GM12864 (cell line): ENCODE measurements at regions not wholly inside any gene's neighbourhood (a gene's known extent, or its start where the extent isn't known, plus 50 kb on each side); places are given as distances from the start of the nearest gene placed in this dataset.

Experiments used
- DNase-seq: peaks from one replicate; pipeline ENCODE4 v3.0.0-alpha.2; 2011; ENCODE audit warnings: low read depth
- H3K4me3 ChIP-seq: 2 replicates; pipeline ENCODE4 v1.5.1; 2011; ENCODE audit warnings: mild to moderate bottlenecking, low read depth, low read length, control low read depth
- TF ChIP-seq, protein P1 (sequence below): IDR thresholded peaks from 2 replicates; pipeline ENCODE4 v1.5.1; 2011; ENCODE audit warnings: low read depth, mild to moderate bottlenecking, moderate library complexity, low read length, control low read depth, inconsistent platforms; ENCODE audit errors: missing control alignments

DNA sequence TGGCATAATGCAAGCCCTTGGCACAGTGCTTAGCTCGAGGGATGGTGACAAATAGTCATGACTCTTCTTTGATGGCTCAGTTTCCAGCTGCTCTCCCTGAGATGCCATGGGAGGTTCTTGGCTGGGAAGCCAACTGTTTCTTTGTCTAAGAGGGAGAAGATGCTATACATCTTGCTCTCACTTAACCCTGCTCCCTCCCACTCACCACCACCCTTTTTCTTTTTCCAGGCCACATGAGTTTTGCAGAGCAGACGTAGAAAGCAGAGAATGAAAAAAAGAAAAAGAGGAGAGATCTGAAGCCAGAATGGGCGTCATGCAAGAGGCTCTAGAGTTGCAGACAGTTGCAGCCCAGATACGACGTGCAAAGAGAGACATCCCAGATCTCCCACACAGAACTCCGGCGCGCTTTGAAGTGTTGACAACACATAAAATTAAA lies 160.5 kb downstream of the FGF18 start:
- no peak overlapping the region for H3K4me3 ChIP-seq
- TF ChIP-seq, protein P1, sequence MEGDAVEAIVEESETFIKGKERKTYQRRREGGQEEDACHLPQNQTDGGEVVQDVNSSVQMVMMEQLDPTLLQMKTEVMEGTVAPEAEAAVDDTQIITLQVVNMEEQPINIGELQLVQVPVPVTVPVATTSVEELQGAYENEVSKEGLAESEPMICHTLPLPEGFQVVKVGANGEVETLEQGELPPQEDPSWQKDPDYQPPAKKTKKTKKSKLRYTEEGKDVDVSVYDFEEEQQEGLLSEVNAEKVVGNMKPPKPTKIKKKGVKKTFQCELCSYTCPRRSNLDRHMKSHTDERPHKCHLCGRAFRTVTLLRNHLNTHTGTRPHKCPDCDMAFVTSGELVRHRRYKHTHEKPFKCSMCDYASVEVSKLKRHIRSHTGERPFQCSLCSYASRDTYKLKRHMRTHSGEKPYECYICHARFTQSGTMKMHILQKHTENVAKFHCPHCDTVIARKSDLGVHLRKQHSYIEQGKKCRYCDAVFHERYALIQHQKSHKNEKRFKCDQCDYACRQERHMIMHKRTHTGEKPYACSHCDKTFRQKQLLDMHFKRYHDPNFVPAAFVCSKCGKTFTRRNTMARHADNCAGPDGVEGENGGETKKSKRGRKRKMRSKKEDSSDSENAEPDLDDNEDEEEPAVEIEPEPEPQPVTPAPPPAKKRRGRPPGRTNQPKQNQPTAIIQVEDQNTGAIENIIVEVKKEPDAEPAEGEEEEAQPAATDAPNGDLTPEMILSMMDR: no peak

DNA sequence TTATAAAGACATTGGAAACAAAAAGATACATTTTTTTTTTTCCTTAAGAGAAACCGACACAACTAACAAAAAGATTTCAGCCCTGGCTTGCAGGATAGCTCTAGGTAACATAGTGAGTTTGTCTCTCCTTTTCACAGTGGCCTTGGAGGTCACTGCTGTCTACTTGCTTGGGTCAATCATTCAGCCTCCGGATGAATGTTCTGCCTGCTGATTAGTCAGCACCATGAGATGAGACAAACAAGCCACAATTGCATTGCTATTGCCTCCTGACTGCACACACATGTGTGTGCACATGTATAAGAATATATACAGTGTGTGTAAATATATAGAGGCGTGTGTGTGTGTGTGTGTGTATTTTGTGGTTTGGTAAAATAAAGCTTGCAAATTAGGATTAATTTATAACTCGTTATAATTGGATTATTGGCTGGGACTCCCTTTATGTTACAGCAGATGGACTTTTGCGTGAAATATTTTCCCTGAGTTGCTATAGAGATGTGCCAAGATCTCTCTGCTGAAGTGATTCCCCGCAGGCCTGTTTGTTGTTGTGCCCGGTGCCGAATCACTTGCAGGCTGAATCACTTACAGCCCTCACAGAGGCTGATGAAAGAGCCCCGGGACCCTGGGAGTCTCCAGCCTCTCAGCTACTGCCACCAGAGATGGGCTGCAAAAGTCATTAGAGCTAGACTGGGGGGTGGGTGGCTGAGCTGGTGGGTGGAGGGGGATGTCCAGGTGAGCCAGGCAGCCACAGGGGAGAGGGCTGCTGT lies 161.2 kb downstream of the FGF18 start:
- no peak overlapping the region for H3K4me3 ChIP-seq
- TF ChIP-seq, protein P1: no peak
- no peak for DNase-seq

More for the DNA sequence above, 160.5 kb downstream of the FGF18 start:
- no peak for DNase-seq

DNA sequence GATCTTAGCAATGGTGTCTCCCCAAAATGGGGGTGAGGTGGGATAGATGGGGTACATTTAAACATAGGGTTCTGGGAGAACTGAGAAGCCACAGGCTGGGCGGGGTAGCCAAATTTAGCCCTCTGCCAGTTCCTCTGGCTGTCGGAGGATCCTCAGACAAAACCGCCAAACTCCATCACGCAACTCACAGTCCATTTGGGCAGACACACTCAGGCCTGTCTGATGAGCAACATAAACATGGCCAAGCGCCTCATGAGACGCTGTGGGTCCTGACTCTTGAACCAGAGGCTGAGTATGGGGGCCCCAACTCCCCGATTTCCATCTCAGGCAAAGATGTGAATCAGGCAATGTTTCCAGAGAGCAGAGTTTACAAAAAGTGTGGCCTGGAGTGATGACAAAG lies 162.3 kb downstream of the FGF18 start:
- TF ChIP-seq, protein P1: no peak
- no peak for DNase-seq
- H3K4me3 ChIP-seq: no peak overlapping the region

DNA sequence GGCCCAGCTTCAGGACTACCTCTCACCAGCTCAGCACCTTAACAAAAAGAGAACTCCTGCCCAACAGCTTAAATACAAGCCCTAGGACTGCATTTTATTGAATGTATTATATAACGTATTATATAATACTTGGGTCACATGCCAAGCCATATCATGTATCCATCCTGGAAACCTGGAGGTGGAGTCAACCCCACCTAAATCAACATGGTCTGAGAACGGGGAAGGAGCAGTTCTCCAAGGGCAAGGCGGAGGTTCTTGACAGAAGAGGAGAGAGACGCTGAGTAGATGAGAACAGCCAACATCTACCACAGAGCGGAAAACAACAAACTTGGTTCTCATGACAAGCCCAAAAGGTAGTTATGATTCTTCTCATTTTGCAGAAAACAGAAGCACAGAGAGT lies 163.4 kb downstream of the FGF18 start:
- TF ChIP-seq, protein P1: no peak
- no peak overlapping the region for H3K4me3 ChIP-seq
- DNase-seq: no peak

DNA sequence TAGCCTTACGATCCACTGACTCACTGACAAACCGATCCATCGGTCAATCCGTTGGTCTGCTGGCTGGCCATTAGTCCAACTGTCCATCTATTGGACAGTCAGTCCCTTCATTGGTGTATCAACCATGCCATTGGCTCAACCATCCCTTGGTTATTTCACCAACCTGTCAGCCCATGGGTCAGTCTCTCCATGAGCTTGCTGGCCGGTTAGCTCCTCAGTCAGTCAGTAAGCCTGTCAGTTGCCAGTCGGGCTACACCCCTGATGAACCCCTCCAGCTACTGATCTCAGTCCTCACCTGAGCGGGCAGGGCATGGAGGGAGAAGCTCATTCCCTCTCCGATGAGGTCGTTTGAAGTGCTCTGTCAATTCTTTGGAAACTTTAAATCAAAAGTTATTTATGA lies 166.5 kb downstream of the FGF18 start:
- H3K4me3 ChIP-seq: no peak overlapping the region
- TF ChIP-seq, protein P1: no peak
- DNase-seq: no peak

DNA sequence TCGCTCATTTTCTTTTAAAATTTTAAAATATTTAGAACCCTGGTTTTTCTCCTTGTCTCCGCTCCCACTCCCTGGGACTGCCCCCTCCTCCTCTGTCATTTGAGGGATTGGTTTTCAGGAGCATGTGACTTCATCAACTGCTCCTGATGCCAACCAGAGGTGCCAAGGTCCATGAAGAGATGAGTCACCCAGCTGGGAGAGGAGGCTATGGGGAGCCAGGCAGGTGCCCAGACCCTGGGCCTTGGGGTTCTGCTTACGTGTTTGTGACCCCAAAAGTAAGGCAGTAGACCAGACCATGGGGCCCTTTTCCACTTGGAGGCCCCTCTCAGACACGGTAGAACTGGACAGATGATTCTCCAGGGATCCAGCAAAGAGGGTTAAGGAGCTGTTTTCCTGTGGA lies 167.0 kb downstream of the FGF18 start:
- H3K4me3 ChIP-seq: no peak overlapping the region
- TF ChIP-seq, protein P1: no peak
- no peak for DNase-seq

DNA sequence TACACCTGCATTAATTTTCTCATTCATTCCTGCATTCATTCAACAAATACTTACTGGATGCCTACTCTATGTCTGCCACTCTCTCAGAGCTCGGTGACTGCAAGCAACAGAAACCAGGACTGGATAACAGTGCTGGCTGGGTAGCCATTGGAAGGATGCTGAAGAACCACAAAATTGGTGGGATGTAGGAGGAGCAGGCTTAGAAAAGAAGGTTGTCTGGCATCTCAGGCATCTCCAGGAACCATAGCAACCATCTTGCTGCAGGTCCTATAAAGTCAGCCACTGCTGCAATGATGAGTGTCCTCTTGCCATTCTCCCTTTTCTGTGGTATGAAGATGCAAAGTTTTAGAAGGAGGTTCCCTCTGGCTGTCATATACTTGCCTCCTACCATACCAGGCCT lies 168.6 kb downstream of the FGF18 start:
- TF ChIP-seq, protein P1: no peak
- no peak for DNase-seq
- no peak overlapping the region for H3K4me3 ChIP-seq
